Left lung (tissue), 4 donors: ENCODE measurements at regions not wholly inside any gene's neighbourhood (a gene's known extent, or its start where the extent isn't known, plus 50 kb on each side); places are given as distances from the start of the nearest gene placed in this dataset.
"Not testable (repeated sequence)": the region's sequence is repeated elsewhere in the genome, so short reads cannot be mapped to it uniquely, and the experiment has no call there.

Experiments used
- ATAC-seq: fragments of 200-7000 bp; cut with Tn5 transposase; one replicate; pipeline ENCODE4 v1.9.1; 2020; ENCODE audit warnings: moderate library complexity
- DNase-seq, 4 donors: peaks; one replicate each; pipeline ENCODE4 v3.0.0-alpha.2; 2013 to 2020
- H3K27ac ChIP-seq, 2 donors: fragments of 200-600 bp; sonication (generic) in 1 of 2; one replicate each; pipeline versions ENCODE4 v1.5.0 to v1.8.0; 2020 to 2021
- H3K27me3 ChIP-seq, 2 donors: fragments of 200-600 bp; sonication (generic) in 1 of 2; one replicate each; pipeline versions ENCODE4 v1.5.0 to v1.8.0; 2020 to 2021
- H3K36me3 ChIP-seq, 2 donors: fragments of 200-600 bp; sonication (generic) in 1 of 2; one replicate each; pipeline versions ENCODE4 v1.5.0 to v1.8.0; 2020 to 2021
- H3K4me1 ChIP-seq, 2 donors: fragments of 200-600 bp; one replicate each; pipeline ENCODE4 v1.8.0; 2021
- H3K4me3 ChIP-seq, 2 donors: fragments of 200-600 bp; sonication (generic) in 1 of 2; one replicate each; pipeline versions ENCODE4 v1.5.0 to v1.8.0; 2020 to 2021; ENCODE audit warnings: mild to moderate bottlenecking in 1 of 2
- H3K9me3 ChIP-seq, 2 donors: fragments of 200-600 bp; sonication (generic) in 1 of 2; one replicate each; pipeline versions ENCODE4 v1.5.0 to v1.8.0; 2020 to 2021
- CTCF ChIP-seq, 2 donors: fragments of 200-600 bp; sonication (generic) in 1 of 2; IDR thresholded peaks; one replicate each; pipeline versions ENCODE4 v1.5.0 to v1.8.0; 2021; ENCODE audit warnings: antibody characterized with exemption in 2 of 2
- intact Hi-C, 2 donors: fragments of 100-400 bp; cut with DNase I; formaldehyde crosslinking; loops; one replicate each; pipeline versions ENCODE4 v1.11.2 to v1.14.2; 2022
- donor health status: DM: no; HTN: yes; CAD: no.
- donor health status: DM: no; HTN: no; CAD: no.

GRCh38 chr10:38364073-38364472, 269.9 kb downstream of the ZNF37A start:
- intact Hi-C loops, H3K4me3 ChIP-seq, H3K9me3 ChIP-seq, H3K4me1 ChIP-seq, DNase-seq, H3K27me3 ChIP-seq, ATAC-seq, H3K27ac ChIP-seq: not testable (repeated sequence)
- peaks cover 0 to 32% of the 10 kb centered on the region in 2 donors for H3K36me3 ChIP-seq

DNA sequence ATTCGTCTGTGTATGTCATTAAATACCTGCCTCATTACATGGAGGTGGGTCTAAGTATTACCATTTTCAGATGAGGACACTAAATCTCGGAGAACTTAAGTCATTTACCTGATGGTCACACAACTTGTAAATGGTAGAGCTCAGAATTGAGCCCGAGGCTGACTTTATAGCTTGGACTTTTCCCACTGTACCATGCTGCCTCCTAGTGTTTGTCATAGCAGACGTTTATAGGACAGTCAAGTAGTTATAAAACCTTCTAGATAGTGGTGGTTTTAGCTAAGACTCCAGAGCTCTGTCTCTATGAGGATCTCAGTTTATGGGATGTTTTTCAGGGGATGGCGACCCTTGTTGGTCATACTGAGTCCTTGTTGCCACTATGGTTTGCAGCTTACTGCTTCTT, 271.8 kb downstream of the ZNF37A start:
- H3K27ac ChIP-seq, H3K4me1 ChIP-seq, H3K9me3 ChIP-seq, H3K27me3 ChIP-seq, H3K4me3 ChIP-seq, intact Hi-C loops: not testable (repeated sequence)
- TF ChIP-seq CTCF (IDR thresholded peaks at IDR 0.05): peak in 1 of 2 donors; percentile 26
- peaks cover 0 to 43% of the 10 kb centered on the region in 2 donors for H3K36me3 ChIP-seq
- DNase-seq: peak in 1 of 4 donors; percentile 26
- ATAC-seq: peak; percentile 86

DNA sequence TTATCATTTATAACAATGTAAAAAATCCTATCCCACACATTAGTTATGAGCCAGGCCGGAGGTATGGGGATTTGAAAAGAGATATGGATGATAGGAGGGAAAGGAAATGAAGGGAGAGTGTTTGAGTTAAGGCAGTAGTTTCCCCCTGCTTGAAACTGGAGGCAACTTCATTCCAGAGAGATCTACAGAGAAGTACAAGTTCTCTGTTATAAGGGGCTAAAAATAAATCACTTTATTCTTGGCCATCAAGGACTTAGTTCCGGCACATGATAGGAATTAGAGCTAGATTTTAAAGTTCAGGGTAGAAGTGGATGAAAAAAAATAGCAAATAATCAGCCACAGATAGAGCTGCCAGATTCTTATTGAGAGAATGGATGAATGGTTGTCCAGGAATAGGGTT, 289.7 kb downstream of the ZNF37A start:
- H3K27ac ChIP-seq, H3K9me3 ChIP-seq, H3K4me3 ChIP-seq, H3K4me1 ChIP-seq, H3K36me3 ChIP-seq, DNase-seq, ATAC-seq, H3K27me3 ChIP-seq, intact Hi-C loops: not testable (repeated sequence)

- H3K36me3 ChIP-seq, H3K27me3 ChIP-seq, ATAC-seq, intact Hi-C loops, H3K9me3 ChIP-seq, H3K4me1 ChIP-seq, DNase-seq, H3K4me3 ChIP-seq, H3K27ac ChIP-seq: not testable (repeated sequence)
Observed at GRCh38 chr10:38386869-38387268, 292.7 kb downstream of the ZNF37A start.

- not testable (repeated sequence) for H3K36me3 ChIP-seq
Observed at GRCh38 chr10:38390725-38391124, 296.6 kb downstream of the ZNF37A start.

GRCh38 chr10:38395465-38395864, 301.3 kb downstream of the ZNF37A start:
- H3K27ac ChIP-seq, H3K4me3 ChIP-seq, H3K9me3 ChIP-seq, H3K4me1 ChIP-seq, H3K36me3 ChIP-seq, DNase-seq, intact Hi-C loops, ATAC-seq, H3K27me3 ChIP-seq: not testable (repeated sequence)

More at GRCh38 chr10:38390725-38391124, 296.6 kb downstream of the ZNF37A start:
- H3K27me3 ChIP-seq, H3K27ac ChIP-seq, H3K4me1 ChIP-seq, ATAC-seq, intact Hi-C loops, H3K9me3 ChIP-seq, H3K4me3 ChIP-seq, DNase-seq: not testable (repeated sequence)
- peak in 1 of 2 donors; percentile 18 for TF ChIP-seq CTCF (IDR thresholded peaks at IDR 0.05)

GRCh38 chr10:38396178-38396954, 302.2 kb downstream of the ZNF37A start:
- ATAC-seq, H3K36me3 ChIP-seq, intact Hi-C loops, DNase-seq, H3K27ac ChIP-seq, H3K4me3 ChIP-seq, H3K4me1 ChIP-seq, H3K9me3 ChIP-seq, H3K27me3 ChIP-seq: not testable (repeated sequence)

DNA sequence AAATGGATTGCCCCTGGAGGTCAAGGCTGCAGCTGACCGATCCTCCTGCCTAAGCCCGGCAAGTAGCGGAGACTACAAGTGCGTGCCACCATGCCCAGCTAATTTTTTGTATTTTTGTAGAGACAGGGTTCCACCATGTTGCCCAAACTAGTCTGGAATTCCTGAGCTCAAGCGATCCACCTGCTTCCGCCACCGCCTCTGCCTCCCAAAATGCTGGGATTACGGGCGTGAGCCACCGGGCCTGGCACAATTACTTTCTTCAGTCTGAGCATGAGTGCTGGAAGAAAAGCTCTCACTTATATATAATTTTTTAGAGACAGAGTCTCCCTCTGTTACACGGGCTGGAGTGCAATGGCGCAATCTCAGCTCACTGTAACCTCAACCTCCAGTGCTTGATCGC, 307.4 kb downstream of the ZNF37A start:
- ATAC-seq, H3K36me3 ChIP-seq, H3K27ac ChIP-seq, H3K9me3 ChIP-seq, H3K27me3 ChIP-seq, intact Hi-C loops, H3K4me1 ChIP-seq: not testable (repeated sequence)
- H3K4me3 ChIP-seq: peak overlapping the region in 1 of 2 donors; percentile 56
- peak in 1 of 4 donors; percentile 47 for DNase-seq

- intact Hi-C loops, H3K27me3 ChIP-seq, H3K4me1 ChIP-seq, H3K36me3 ChIP-seq, H3K9me3 ChIP-seq: not testable (repeated sequence)
- DNase-seq (peak; percentile 85 to 96 (median 96)), ATAC-seq (peak; percentile 100)
- Histone ChIP-seq H3K4me3 (peak overlapping the region; percentile 56 to 81), H3K27ac (peak overlapping the region; percentile 94 to 96)
Observed at GRCh38 chr10:38402442-38403346, 308.6 kb downstream of the ZNF37A start.

DNA sequence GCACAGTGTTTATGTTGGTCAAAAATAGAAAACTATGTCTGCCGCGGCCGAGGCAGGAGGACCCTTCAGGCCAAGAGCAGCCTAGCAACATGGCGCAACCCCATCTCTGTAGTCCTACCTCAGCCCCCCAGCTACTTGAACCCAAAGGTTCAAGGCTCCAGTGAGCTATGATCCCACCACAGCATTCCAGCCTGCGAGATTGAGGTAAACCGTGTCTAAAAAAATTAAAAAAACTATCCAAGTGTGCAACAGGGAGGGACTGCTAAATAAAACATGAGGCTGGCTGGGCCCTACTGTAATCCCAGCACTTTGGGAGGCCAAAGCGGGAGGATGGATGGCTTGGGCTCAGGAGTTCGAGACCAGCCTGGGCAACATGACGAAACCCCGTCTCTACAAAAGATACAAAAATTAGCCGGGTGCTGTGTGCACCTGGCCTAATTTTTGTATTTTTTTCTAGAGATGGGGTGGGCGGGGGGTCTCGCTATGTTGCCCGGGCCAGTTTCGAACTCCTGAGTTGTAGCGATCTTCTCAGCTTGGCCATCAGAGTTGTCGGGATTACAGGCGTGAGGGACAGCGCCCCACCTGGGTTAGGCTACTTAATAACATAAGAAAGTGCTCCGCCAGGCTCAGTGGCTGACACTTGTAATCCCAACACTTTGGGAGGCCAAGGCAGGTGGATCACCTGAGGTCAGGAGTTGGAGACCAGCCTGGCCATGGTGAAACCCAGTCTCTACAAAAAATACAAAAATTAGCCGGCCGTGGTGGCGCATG, 309.4 kb downstream of the ZNF37A start:
- H3K27me3 ChIP-seq, H3K4me1 ChIP-seq, ATAC-seq, H3K9me3 ChIP-seq, H3K36me3 ChIP-seq, intact Hi-C loops: not testable (repeated sequence)
- peak in 1 of 4 donors; percentile 24 for DNase-seq
- H3K4me3 ChIP-seq: peak overlapping the region; percentile 17 to 37
- peak overlapping the region; percentile 88 to 94 for H3K27ac ChIP-seq
